GM12878 (cell line): ENCODE measurements at regions not wholly inside any gene's neighbourhood (a gene's known extent, or its start where the extent isn't known, plus 50 kb on each side); places are given as distances from the start of the nearest gene placed in this dataset.

Experiments used
- ATAC-seq: fragments of 200-7000 bp; cut with Tn5 transposase; 3 replicates; pipeline ENCODE4 v1.9.1; 2020; ENCODE audit warnings: mild to moderate bottlenecking, moderate library complexity
- BruUV-seq: library from RNA; stranded (reverse); fragments of 400-500 nt; replicated peaks from 2 replicates; lab custom pipeline; 2021; lab: Mats Ljungman, UMichigan
- CTCF ChIA-PET: fragments of 300-600 bp; sonication (Branson Sonifier 250); formaldehyde crosslinking; extraction: SDS; loops from one replicate; lab custom pipeline; 2021; ENCODE audit warnings: inconsistent platforms; lab: Yijun Ruan, JAX
- POLR2A ChIA-PET: fragments of 350-600 bp; formaldehyde crosslinking; extraction: SDS; loops from one replicate; lab custom pipeline; 2021; ENCODE audit warnings: inconsistent platforms; lab: Charles Lee
- RAD21 ChIA-PET: fragments of 300-600 bp; sonication (Branson Sonifier 250); formaldehyde crosslinking; loops from one replicate; lab custom pipeline; 2023; ENCODE audit warnings: antibody characterized with exemption; ENCODE audit not compliant: unreplicated experiment; lab: Charles Lee
- SMC1A ChIA-PET: fragments of 300-600 bp; sonication (Branson Sonifier 250); formaldehyde crosslinking; loops from one replicate; lab custom pipeline; 2023; ENCODE audit not compliant: unreplicated experiment, uncharacterized antibody; lab: Charles Lee
- DNase-seq: peaks from one replicate; pipeline ENCODE4 v3.0.0-alpha.2; 2011; ENCODE audit warnings: low read depth, low spot score
- FAIRE-seq: peaks from 3 replicates; lab custom pipeline; 2011; peaks lifted over from hg19 to GRCh38; lab: Jason Lieb, UNC
- H2AFZ ChIP-seq: 2 replicates; pipeline ENCODE4 v1.6.0; 2011; ENCODE audit warnings: low read depth, low read length, control low read depth; ENCODE audit not compliant: control insufficient read depth
- H3K27ac ChIP-seq: 2 replicates; pipeline ENCODE4 v1.5.1; 2011; ENCODE audit warnings: control low read depth; ENCODE audit not compliant: control insufficient read depth, insufficient read depth
- H3K27me3 ChIP-seq, 2 experiments: replicated peaks in 1 of 2; 2 replicates each; pipeline versions ENCODE4 v1.6.0 to v1.6.1; 2011; ENCODE audit warnings: low read length in 1 of 2; ENCODE audit not compliant: control insufficient read depth in 2 of 2, insufficient read depth in 2 of 2
- H3K36me3 ChIP-seq, 2 experiments: 2 replicates each; pipeline ENCODE4 v1.5.1; 2011; ENCODE audit warnings: low read length in 1 of 2; ENCODE audit not compliant: control insufficient read depth in 2 of 2, insufficient read depth in 2 of 2
- H3K4me1 ChIP-seq: 2 replicates; pipeline ENCODE4 v1.6.1; 2011; ENCODE audit warnings: mild to moderate bottlenecking, low read length, moderate library complexity, mixed read lengths; ENCODE audit not compliant: control insufficient read depth, insufficient read depth
- H3K4me2 ChIP-seq: 2 replicates; pipeline ENCODE4 v1.6.0; 2011; ENCODE audit warnings: control low read depth; ENCODE audit not compliant: control insufficient read depth, insufficient read depth
- H3K4me3 ChIP-seq: fragments of 200-600 bp; sonication (generic); 2 replicates; pipeline ENCODE4 v1.5.1; 2016
- H3K79me2 ChIP-seq: 2 replicates; pipeline ENCODE4 v1.6.0; 2011; ENCODE audit warnings: low read length; ENCODE audit not compliant: control insufficient read depth, insufficient read depth
- H3K9ac ChIP-seq: 2 replicates; pipeline ENCODE4 v1.8.0; 2011; ENCODE audit warnings: low read length, control low read depth, mixed read lengths; ENCODE audit not compliant: control insufficient read depth, insufficient read depth
- H3K9me3 ChIP-seq: replicated peaks from 3 replicates; pipeline ENCODE4 v1.5.1; 2011; ENCODE audit warnings: mild to moderate bottlenecking, low read length; ENCODE audit not compliant: control insufficient read depth, insufficient read depth
- H4K20me1 ChIP-seq: 2 replicates; pipeline ENCODE4 v1.6.0; 2011; ENCODE audit not compliant: control insufficient read depth, insufficient read depth
- BHLHE40 ChIP-seq, 2 experiments: fragments of 450-650 bp in 1 of 2; IDR thresholded peaks; 2 replicates each; pipeline ENCODE4 v1.6.1; 2011 to 2017; ENCODE audit warnings: low read depth in 2 of 2, borderline replicate concordance in 1 of 2, improper control_type of control experiment in 1 of 2, low read length in 1 of 2, mild to moderate bottlenecking in 1 of 2
- CEBPB ChIP-seq, 2 experiments: fragments of 150-350 bp in 1 of 2; IDR thresholded peaks; 2 replicates each; pipeline ENCODE4 v1.6.1; 2012 to 2014; ENCODE audit warnings: low read depth in 2 of 2, low read length in 2 of 2, borderline replicate concordance in 1 of 2, inconsistent platforms in 1 of 2
- FOXM1 ChIP-seq: IDR thresholded peaks from 2 replicates; pipeline ENCODE4 v1.6.1; 2012; ENCODE audit warnings: low read depth, mild to moderate bottlenecking, inconsistent platforms, low read length, moderate library complexity
- HDAC2 ChIP-seq: fragments of 200-600 bp; sonication (generic); IDR thresholded peaks from 2 replicates; pipeline ENCODE4 v1.6.1; 2017
- MTA3 ChIP-seq: IDR thresholded peaks from 2 replicates; pipeline ENCODE4 v1.6.1; 2012; ENCODE audit warnings: low read length, inconsistent platforms, borderline replicate concordance
- NFYA ChIP-seq: IDR thresholded peaks from 2 replicates; pipeline ENCODE4 v1.6.1; 2011; ENCODE audit warnings: low read depth, mild to moderate bottlenecking, low read length, improper control_type of control experiment, borderline replicate concordance
- SREBF1 ChIP-seq: IDR thresholded peaks from 2 replicates; pipeline ENCODE4 v1.6.1; 2012; ENCODE audit warnings: mild to moderate bottlenecking, low read length
- TBL1XR1 ChIP-seq: IDR thresholded peaks from 2 replicates; pipeline ENCODE4 v1.6.1; 2012; ENCODE audit warnings: low read depth, low read length, improper control_type of control experiment
- ZBED1 ChIP-seq: IDR thresholded peaks from 2 replicates; pipeline ENCODE4 v1.6.1; 2016; ENCODE audit warnings: borderline replicate concordance
- WGBS: methylation state at CpG from one replicate; pipeline ENCODE4 v1.1.6; 2016; ENCODE audit warnings: low lambda C conversion rate; ENCODE audit not compliant: insufficient replicate concordance, insufficient coverage; ENCODE audit errors: missing lambda C conversion rate; 5-methylcytosine and 5-hydroxymethylcytosine counted together
- in situ Hi-C: fragments of 300-500 bp; cut with MboI; formaldehyde crosslinking; loops from 9 replicates; pipeline ENCODE4 v1.14.3; 2018; ENCODE audit warnings: mixed read lengths
- intact Hi-C: fragments of 100-400 bp; cut with micrococcal nuclease; formaldehyde crosslinking; loops from one replicate; pipeline ENCODE4 v1.14.2; 2022; ENCODE audit not compliant: unreplicated experiment
- TF ChIP-seq, protein P1 (sequence below): fragments of 450-650 bp; conservative IDR thresholded peaks from 2 replicates; pipeline ENCODE4 v1.6.1; 2017; ENCODE audit warnings: mild to moderate bottlenecking, moderate library complexity
- TF ChIP-seq, protein P2 (sequence below): fragments of 450-650 bp; IDR thresholded peaks from 2 replicates; pipeline ENCODE4 v1.6.1; 2017; ENCODE audit warnings: antibody characterized with exemption, mild to moderate bottlenecking, moderate library complexity
- TF ChIP-seq, protein P3 (sequence below): IDR thresholded peaks from 2 replicates; pipeline ENCODE4 v1.6.1; 2011; ENCODE audit warnings: borderline replicate concordance, low read depth, mild to moderate bottlenecking, moderate library complexity, mixed read lengths, low read length; ENCODE audit not compliant: insufficient read depth; ENCODE audit errors: extremely low read length

DNA sequence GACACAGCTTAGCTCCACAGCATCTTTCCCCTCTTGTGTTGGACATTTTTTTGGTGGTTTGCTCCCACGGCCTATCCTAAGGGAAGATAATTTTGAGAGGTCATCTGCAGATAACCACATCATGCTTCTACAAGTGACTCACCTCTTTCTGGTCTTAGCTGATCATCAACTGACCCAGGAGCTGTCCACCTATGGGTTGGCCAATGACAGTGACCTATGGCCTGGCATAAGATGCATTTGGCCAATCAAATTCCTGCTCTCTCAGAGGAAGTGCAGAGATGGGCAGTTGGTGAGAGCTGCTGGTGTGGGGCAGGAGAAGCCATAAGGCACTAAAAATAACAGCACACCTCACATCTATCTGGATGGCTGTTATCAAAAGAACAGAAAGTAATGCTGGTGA is 100.0 kb upstream of the CLDN14 start:
- Histone ChIP-seq H3K27me3 (no peaks in the 10 kb centered on the region), H2AFZ (no peak overlapping the region), H3K79me2 (no peaks in the 10 kb centered on the region), H3K9ac (no peak overlapping the region), H3K4me3 (no peak overlapping the region), H3K4me1 (peaks cover 9% of the 10 kb centered on the region), H3K36me3 (no peaks in the 10 kb centered on the region), H3K27ac (no peak overlapping the region), H4K20me1 (no peaks in the 10 kb centered on the region), H3K9me3 (no peaks in the 10 kb centered on the region; the same call in 2 of the 3 replicates), H3K4me2 (no peak overlapping the region)
- ChIA-PET CTCF (no interaction called here), POLR2A (no interaction called here), RAD21 (no interaction called here), SMC1A (no interaction called here)
- BruUV-seq: no TSS peak
- ATAC-seq (no peak), DNase-seq (no peak), FAIRE-seq (no peak)
- in situ Hi-C loops: no loop called here
- WGBS: 0% methylated on average over 1 of the region's 1 CpG
- TF ChIP-seq HDAC2 (no peak), NFYA (no peak), FOXM1 (no peak), TBL1XR1 (no peak), ZBED1 (no peak), CEBPB (IDR thresholded peaks at IDR 0.05; ENCODE audit: borderline replicate concordance in 1 of 2, low read depth in 2 of 2, low read length in 2 of 2) (no peak), BHLHE40 (IDR thresholded peaks at IDR 0.05; ENCODE audit: borderline replicate concordance in 1 of 2, low read depth in 2 of 2, low read length in 1 of 2) (no peak), SREBF1 (no peak), MTA3 (no peak)
- TF ChIP-seq, protein P1, sequence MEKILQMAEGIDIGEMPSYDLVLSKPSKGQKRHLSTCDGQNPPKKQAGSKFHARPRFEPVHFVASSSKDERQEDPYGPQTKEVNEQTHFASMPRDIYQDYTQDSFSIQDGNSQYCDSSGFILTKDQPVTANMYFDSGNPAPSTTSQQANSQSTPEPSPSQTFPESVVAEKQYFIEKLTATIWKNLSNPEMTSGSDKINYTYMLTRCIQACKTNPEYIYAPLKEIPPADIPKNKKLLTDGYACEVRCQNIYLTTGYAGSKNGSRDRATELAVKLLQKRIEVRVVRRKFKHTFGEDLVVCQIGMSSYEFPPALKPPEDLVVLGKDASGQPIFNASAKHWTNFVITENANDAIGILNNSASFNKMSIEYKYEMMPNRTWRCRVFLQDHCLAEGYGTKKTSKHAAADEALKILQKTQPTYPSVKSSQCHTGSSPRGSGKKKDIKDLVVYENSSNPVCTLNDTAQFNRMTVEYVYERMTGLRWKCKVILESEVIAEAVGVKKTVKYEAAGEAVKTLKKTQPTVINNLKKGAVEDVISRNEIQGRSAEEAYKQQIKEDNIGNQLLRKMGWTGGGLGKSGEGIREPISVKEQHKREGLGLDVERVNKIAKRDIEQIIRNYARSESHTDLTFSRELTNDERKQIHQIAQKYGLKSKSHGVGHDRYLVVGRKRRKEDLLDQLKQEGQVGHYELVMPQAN: no peak
- TF ChIP-seq, protein P2, sequence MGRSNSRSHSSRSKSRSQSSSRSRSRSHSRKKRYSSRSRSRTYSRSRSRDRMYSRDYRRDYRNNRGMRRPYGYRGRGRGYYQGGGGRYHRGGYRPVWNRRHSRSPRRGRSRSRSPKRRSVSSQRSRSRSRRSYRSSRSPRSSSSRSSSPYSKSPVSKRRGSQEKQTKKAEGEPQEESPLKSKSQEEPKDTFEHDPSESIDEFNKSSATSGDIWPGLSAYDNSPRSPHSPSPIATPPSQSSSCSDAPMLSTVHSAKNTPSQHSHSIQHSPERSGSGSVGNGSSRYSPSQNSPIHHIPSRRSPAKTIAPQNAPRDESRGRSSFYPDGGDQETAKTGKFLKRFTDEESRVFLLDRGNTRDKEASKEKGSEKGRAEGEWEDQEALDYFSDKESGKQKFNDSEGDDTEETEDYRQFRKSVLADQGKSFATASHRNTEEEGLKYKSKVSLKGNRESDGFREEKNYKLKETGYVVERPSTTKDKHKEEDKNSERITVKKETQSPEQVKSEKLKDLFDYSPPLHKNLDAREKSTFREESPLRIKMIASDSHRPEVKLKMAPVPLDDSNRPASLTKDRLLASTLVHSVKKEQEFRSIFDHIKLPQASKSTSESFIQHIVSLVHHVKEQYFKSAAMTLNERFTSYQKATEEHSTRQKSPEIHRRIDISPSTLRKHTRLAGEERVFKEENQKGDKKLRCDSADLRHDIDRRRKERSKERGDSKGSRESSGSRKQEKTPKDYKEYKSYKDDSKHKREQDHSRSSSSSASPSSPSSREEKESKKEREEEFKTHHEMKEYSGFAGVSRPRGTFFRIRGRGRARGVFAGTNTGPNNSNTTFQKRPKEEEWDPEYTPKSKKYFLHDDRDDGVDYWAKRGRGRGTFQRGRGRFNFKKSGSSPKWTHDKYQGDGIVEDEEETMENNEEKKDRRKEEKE: no peak
- TF ChIP-seq, protein P3, sequence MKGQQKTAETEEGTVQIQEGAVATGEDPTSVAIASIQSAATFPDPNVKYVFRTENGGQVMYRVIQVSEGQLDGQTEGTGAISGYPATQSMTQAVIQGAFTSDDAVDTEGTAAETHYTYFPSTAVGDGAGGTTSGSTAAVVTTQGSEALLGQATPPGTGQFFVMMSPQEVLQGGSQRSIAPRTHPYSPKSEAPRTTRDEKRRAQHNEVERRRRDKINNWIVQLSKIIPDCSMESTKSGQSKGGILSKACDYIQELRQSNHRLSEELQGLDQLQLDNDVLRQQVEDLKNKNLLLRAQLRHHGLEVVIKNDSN: no peak
- intact Hi-C loops: no loop called here
